ENCODE measurements at regions not wholly inside any gene's neighbourhood (a gene's known extent, or its start where the extent isn't known, plus 50 kb on each side); places are given as distances from the start of the nearest gene placed in this dataset.

GRCh38 chr16:50476486-50477255 is 71.5 kb upstream of the NKD1 start:
- Histone ChIP-seq H3K4me1 (ENCODE audit: control insufficient read depth, insufficient read depth, low read length) (no peaks in the 10 kb centered on the region), H3K9me3 (ENCODE audit: control insufficient read depth, insufficient read depth, low read depth, low read length) (no peaks in the 10 kb centered on the region), H3K36me3 (ENCODE audit: control insufficient read depth in 2 of 2, insufficient read depth in 1 of 2, low read length in 2 of 2) (no peaks in the 10 kb centered on the region), H3K4me3 (ENCODE audit: low read depth, low read length) (no peak overlapping the region), H3K27ac (ENCODE audit: extremely low read depth, low read depth, low read length) (no peak overlapping the region)
- TF ChIP-seq PRDM2 (tag by site-specific recombination; IDR thresholded peaks at IDR 0.05; ENCODE audit: borderline replicate concordance) (no peak), ZNF560 (tag by site-specific recombination; IDR thresholded peaks at IDR 0.05; ENCODE audit: borderline replicate concordance) (no peak), ZBTB6 (tag by site-specific recombination; IDR thresholded peaks at IDR 0.05) (no peak)
- CTCF ChIA-PET = interaction anchor here (0.7 kb wide), 1 partner anchor 101 kb away, joined by 3 read pairs; no protein-coding TSS in a partner anchor
- POLR2A ChIA-PET = no interaction called here

GRCh38 chr16:50475170-50475569 is 73.0 kb upstream of the NKD1 start:
- no peak overlapping the region for H3K27ac ChIP-seq (ENCODE audit: extremely low read depth, low read depth, low read length)
- POLR2A ChIA-PET = no interaction called here
- no peak overlapping the region for H3K4me3 ChIP-seq (ENCODE audit: low read depth, low read length)
- TF ChIP-seq ZNF157 (tag by site-specific recombination; IDR thresholded peaks at IDR 0.05) (no peak), ZNF23 (tag by site-specific recombination; IDR thresholded peaks at IDR 0.05; ENCODE audit: borderline replicate concordance) (no peak), ZNF704 (tag by site-specific recombination; IDR thresholded peaks at IDR 0.05) (no peak), ZNF701 (tag by site-specific recombination; IDR thresholded peaks at IDR 0.05) (no peak), HOXA7 (CRISPR knock-in tag; IDR thresholded peaks at IDR 0.05; ENCODE audit: borderline replicate concordance) (no peak), ZNF133 (tag by site-specific recombination; IDR thresholded peaks at IDR 0.05) (no peak)
- no peaks in the 10 kb centered on the region for H3K9me3 ChIP-seq (ENCODE audit: control insufficient read depth, insufficient read depth, low read depth, low read length)
- no peaks in the 10 kb centered on the region for H3K36me3 ChIP-seq (ENCODE audit: control insufficient read depth in 2 of 2, insufficient read depth in 1 of 2, low read length in 2 of 2)
- no peaks in the 10 kb centered on the region for H3K4me1 ChIP-seq (ENCODE audit: control insufficient read depth, insufficient read depth, low read length)
- CTCF ChIA-PET = no interaction called here

- no peak overlapping the region for H3K27ac ChIP-seq (ENCODE audit: extremely low read depth, low read depth, low read length)
- POLR2A ChIA-PET = no interaction called here
- CTCF ChIA-PET = interaction anchor here (0.7 kb wide), 1 partner anchor 37 kb away, joined by 3 read pairs; no protein-coding TSS in a partner anchor
These were observed 74.1 kb upstream of the NKD1 start for GRCh38 chr16:50474138-50474537.

More at GRCh38 chr16:50474138-50474537, 74.1 kb upstream of the NKD1 start:
- TF ChIP-seq ZIC2 (tag by site-specific recombination; IDR thresholded peaks at IDR 0.05) = 0 out of 2 replicates have a peak, but pooled peaks have one; percentile 39
- no peak for TF ChIP-seq ZNF530 (tag by site-specific recombination; IDR thresholded peaks at IDR 0.05; ENCODE audit: low read depth)
- TF ChIP-seq ZNF366 (tag by site-specific recombination; conservative IDR thresholded peaks at IDR 0.05) = no peak
- TF ChIP-seq ZNF660 (tag by site-specific recombination; IDR thresholded peaks at IDR 0.05) = no peak
- TF ChIP-seq GLIS1 (tag by site-specific recombination; IDR thresholded peaks at IDR 0.05) = peak; percentile 76
- no peak for TF ChIP-seq CTCF (tag by site-specific recombination; IDR thresholded peaks at IDR 0.05)
- no peak for TF ChIP-seq INSM2 (tag by site-specific recombination; IDR thresholded peaks at IDR 0.05)
- TF ChIP-seq ZNF521 (tag by site-specific recombination; IDR thresholded peaks at IDR 0.05) = no peak
- TF ChIP-seq KLF16 (tag by site-specific recombination; IDR thresholded peaks at IDR 0.05) = no peak
- no peak for TF ChIP-seq ZNF571 (tag by site-specific recombination; IDR thresholded peaks at IDR 0.05)
- no peak overlapping the region for H3K4me3 ChIP-seq (ENCODE audit: low read depth, low read length)
- H3K4me1 ChIP-seq (ENCODE audit: control insufficient read depth, insufficient read depth, low read length) = no peaks in the 10 kb centered on the region
- no peaks in the 10 kb centered on the region for H3K36me3 ChIP-seq (ENCODE audit: control insufficient read depth in 2 of 2, insufficient read depth in 1 of 2, low read length in 2 of 2)
- no peaks in the 10 kb centered on the region for H3K9me3 ChIP-seq (ENCODE audit: control insufficient read depth, insufficient read depth, low read depth, low read length)

Data from HEK293 (cell line).